ENCODE measurements at regions not wholly inside any gene's neighbourhood (a gene's known extent, or its start where the extent isn't known, plus 50 kb on each side); places are given as distances from the start of the nearest gene placed in this dataset.
"Not testable (repeated sequence)": the region's sequence is repeated elsewhere in the genome, so short reads cannot be mapped to it uniquely, and the experiment has no call there.

- ATAC-seq; DNase-seq (ENCODE audit: low spot score); intact Hi-C loops (cut with DNase I): not testable (repeated sequence)
These were observed 72.4 kb downstream of the HNRNPD start for GRCh38 chr4:82301390-82301789.

GRCh38 chr4:82293304-82293703 lies 80.5 kb downstream of the HNRNPD start:
- no peak for DNase-seq (ENCODE audit: low spot score)
- no peak for ATAC-seq
- intact Hi-C loops (cut with DNase I), result no loop called here

GRCh38 chr4:82287720-82288119 lies 86.1 kb downstream of the HNRNPD start:
- ATAC-seq (no peak), DNase-seq (ENCODE audit: low spot score) (no peak)
- intact Hi-C loops (cut with DNase I), result no loop called here

- ATAC-seq (peak; percentile 99), DNase-seq (ENCODE audit: low spot score) (peak; percentile 100)
- intact Hi-C loops (cut with DNase I), result no loop called here
These were observed 88.7 kb downstream of the HNRNPD start for GRCh38 chr4:82284858-82285805.

GRCh38 chr4:82284475-82284857 lies 89.3 kb downstream of the HNRNPD start:
- intact Hi-C loops (cut with DNase I), result no loop called here
- DNase-seq (ENCODE audit: low spot score) (no peak), ATAC-seq (no peak)

- intact Hi-C loops (cut with DNase I), result no loop called here
- ATAC-seq (no peak), DNase-seq (ENCODE audit: low spot score) (no peak)
These were observed 90.9 kb downstream of the HNRNPD start for GRCh38 chr4:82282875-82283274.

GRCh38 chr4:82279550-82279949 lies 94.2 kb downstream of the HNRNPD start:
- intact Hi-C loops (cut with DNase I); DNase-seq (ENCODE audit: low spot score); ATAC-seq: not testable (repeated sequence)

- DNase-seq (ENCODE audit: low spot score) (no peak), ATAC-seq (no peak)
- intact Hi-C loops (cut with DNase I), result no loop called here
These were observed 97.5 kb downstream of the HNRNPD start for GRCh38 chr4:82276332-82276640.

GRCh38 chr4:82275431-82276331 lies 98.1 kb downstream of the HNRNPD start:
- intact Hi-C loops (cut with DNase I), result no loop called here
- ATAC-seq, result no peak

GRCh38 chr4:82274700-82275099 lies 99.1 kb downstream of the HNRNPD start:
- intact Hi-C loops (cut with DNase I); DNase-seq (ENCODE audit: low spot score); ATAC-seq: not testable (repeated sequence)

More at GRCh38 chr4:82275431-82276331, 98.1 kb downstream of the HNRNPD start:
- no peak for DNase-seq (ENCODE audit: low spot score)

GRCh38 chr4:82272523-82272922 lies 101.3 kb downstream of the HNRNPD start:
- intact Hi-C loops (cut with DNase I); ATAC-seq; DNase-seq (ENCODE audit: low spot score): not testable (repeated sequence)

- DNase-seq (ENCODE audit: low spot score); intact Hi-C loops (cut with DNase I); ATAC-seq: not testable (repeated sequence)
These were observed 101.8 kb downstream of the HNRNPD start for GRCh38 chr4:82271915-82272480.

- DNase-seq (ENCODE audit: low spot score) (no peak), ATAC-seq (no peak)
- intact Hi-C loops (cut with DNase I), result loop anchor here (10.0 kb wide), 1 partner anchor 864 kb away; no protein-coding TSS in a partner anchor
These were observed 105.0 kb downstream of the HNRNPD start for GRCh38 chr4:82268826-82269193.

GRCh38 chr4:82268050-82268825 lies 105.6 kb downstream of the HNRNPD start:
- DNase-seq (ENCODE audit: low spot score) (peak; percentile 72), ATAC-seq (peak; percentile 97)
- intact Hi-C loops (cut with DNase I), result loop anchor here (10.0 kb wide), 1 partner anchor 863 kb away; no protein-coding TSS in a partner anchor

GRCh38 chr4:82267506-82267905 lies 106.3 kb downstream of the HNRNPD start:
- no peak for DNase-seq (ENCODE audit: low spot score)
- intact Hi-C loops (cut with DNase I), result loop anchor here (10.0 kb wide), 1 partner anchor 863 kb away; no protein-coding TSS in a partner anchor
- ATAC-seq, result no peak

GRCh38 chr4:82266345-82266744 lies 107.4 kb downstream of the HNRNPD start:
- ATAC-seq, result no peak
- intact Hi-C loops (cut with DNase I), result loop anchor here (10.0 kb wide), 1 partner anchor 862 kb away; no protein-coding TSS in a partner anchor
- no peak for DNase-seq (ENCODE audit: low spot score)

- no peak for DNase-seq (ENCODE audit: low spot score)
- no peak for ATAC-seq
- intact Hi-C loops (cut with DNase I), result loop anchor here (10.0 kb wide), 1 partner anchor 856 kb away; no protein-coding TSS in a partner anchor
These were observed 112.7 kb downstream of the HNRNPD start for GRCh38 chr4:82261084-82261483.

GRCh38 chr4:82260632-82261031 lies 113.2 kb downstream of the HNRNPD start:
- DNase-seq (ENCODE audit: low spot score), result no peak
- no peak for ATAC-seq
- intact Hi-C loops (cut with DNase I), result loop anchor here (10.0 kb wide), 1 partner anchor 856 kb away; no protein-coding TSS in a partner anchor
